Lower leg skin (tissue), 3 donors: ENCODE measurements at regions not wholly inside any gene's neighbourhood (a gene's known extent, or its start where the extent isn't known, plus 50 kb on each side); places are given as distances from the start of the nearest gene placed in this dataset.

Source experiments
- POLR2A ChIP-seq, 2 donors: fragments of 450-650 bp; IDR thresholded peaks; one replicate each; pipeline ENCODE4 v1.6.1; 2016 to 2017; ENCODE audit warnings: antibody characterized with exemption in 2 of 2, mild to moderate bottlenecking in 1 of 2, moderate library complexity in 1 of 2
- TF ChIP-seq, protein P1 (sequence below), 3 donors: fragments of 450-650 bp; IDR thresholded peaks; one replicate each; pipeline ENCODE4 v1.5.1; 2016; ENCODE audit warnings: antibody characterized with exemption in 3 of 3, mild to moderate bottlenecking in 3 of 3, moderate library complexity in 2 of 3

- TF ChIP-seq, protein P1, sequence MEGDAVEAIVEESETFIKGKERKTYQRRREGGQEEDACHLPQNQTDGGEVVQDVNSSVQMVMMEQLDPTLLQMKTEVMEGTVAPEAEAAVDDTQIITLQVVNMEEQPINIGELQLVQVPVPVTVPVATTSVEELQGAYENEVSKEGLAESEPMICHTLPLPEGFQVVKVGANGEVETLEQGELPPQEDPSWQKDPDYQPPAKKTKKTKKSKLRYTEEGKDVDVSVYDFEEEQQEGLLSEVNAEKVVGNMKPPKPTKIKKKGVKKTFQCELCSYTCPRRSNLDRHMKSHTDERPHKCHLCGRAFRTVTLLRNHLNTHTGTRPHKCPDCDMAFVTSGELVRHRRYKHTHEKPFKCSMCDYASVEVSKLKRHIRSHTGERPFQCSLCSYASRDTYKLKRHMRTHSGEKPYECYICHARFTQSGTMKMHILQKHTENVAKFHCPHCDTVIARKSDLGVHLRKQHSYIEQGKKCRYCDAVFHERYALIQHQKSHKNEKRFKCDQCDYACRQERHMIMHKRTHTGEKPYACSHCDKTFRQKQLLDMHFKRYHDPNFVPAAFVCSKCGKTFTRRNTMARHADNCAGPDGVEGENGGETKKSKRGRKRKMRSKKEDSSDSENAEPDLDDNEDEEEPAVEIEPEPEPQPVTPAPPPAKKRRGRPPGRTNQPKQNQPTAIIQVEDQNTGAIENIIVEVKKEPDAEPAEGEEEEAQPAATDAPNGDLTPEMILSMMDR (IDR thresholded peaks at IDR 0.05): no peak
- TF ChIP-seq POLR2A (IDR thresholded peaks at IDR 0.05): no peak
Observed at GRCh38 chr16:5873221-5873620, 775.6 kb upstream of the EEF2KMT start.
